BE2C (cell line): ENCODE measurements at regions not wholly inside any gene's neighbourhood (a gene's known extent, or its start where the extent isn't known, plus 50 kb on each side); places are given as distances from the start of the nearest gene placed in this dataset.

Experiments used
- DNase-seq: peaks from one replicate; pipeline ENCODE4 v3.0.0-alpha.2; 2020
- H3K27me3 ChIP-seq: fragments of 250-450 bp; sonication (Bioruptor Pico); 2 replicates; pipeline ENCODE4 v1.5.1; 2020; ENCODE audit warnings: mild to moderate bottlenecking
- H3K36me3 ChIP-seq: fragments of 250-450 bp; sonication (Bioruptor Pico); 2 replicates; pipeline ENCODE4 v1.5.1; 2020; ENCODE audit warnings: mild to moderate bottlenecking
- H3K4me1 ChIP-seq: fragments of 250-450 bp; sonication (Bioruptor Pico); 2 replicates; pipeline ENCODE4 v1.5.1; 2020
- H3K4me3 ChIP-seq: 2 replicates; pipeline ENCODE4 v1.5.1; 2011; ENCODE audit warnings: low read depth, low read length
- H3K9me3 ChIP-seq: fragments of 250-450 bp; sonication (Bioruptor Pico); 2 replicates; pipeline ENCODE4 v1.5.1; 2020
- TF ChIP-seq, protein P1 (sequence below): IDR thresholded peaks from 2 replicates; pipeline ENCODE4 v1.5.1; 2012; ENCODE audit warnings: mild to moderate bottlenecking, low read depth, low read length

DNA sequence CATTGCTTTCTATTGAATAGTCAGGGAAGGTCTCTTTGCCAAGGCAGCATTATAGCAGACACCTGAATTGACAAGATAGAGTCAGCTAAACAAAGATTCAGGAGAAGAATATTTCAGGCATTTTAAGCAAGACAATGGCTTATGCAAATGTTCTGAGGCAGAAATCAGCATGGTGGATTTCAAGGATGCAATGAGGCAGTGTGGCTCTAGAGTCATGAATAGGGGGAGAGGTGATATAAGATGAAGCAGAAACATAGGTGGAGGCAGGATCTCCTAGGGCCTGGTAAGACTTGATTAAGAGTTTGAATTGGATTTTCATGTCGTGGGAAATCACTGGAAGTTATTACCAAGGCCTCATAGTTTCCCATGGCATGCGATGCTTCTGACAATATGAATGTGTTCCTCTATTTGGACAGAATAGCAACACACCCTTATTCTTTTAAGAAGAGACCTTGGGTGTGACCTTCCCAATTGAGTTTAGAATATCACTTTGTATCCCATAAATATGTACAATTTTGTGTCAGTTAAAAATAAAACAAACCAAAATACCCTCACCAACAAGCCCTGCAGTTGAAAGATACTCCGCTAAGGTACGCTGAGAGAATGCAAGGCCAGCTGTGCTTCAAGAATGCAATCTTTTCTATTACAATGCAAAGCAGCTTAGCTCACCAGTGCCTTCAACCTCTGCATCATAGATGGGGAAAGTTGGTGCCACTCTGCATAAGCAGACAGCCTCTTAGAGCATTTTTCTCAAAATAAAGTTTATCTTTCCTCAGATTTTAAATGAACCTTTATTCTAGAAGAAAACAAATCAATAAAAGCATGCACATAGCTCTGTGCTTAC is 139.6 kb upstream of the SALL1 start:
- no peaks in the 10 kb centered on the region for H3K4me1 ChIP-seq
- H3K4me3 ChIP-seq = no peak overlapping the region
- H3K27me3 ChIP-seq = no peaks in the 10 kb centered on the region
- DNase-seq = no peak
- no peaks in the 10 kb centered on the region for H3K36me3 ChIP-seq
- TF ChIP-seq, protein P1, sequence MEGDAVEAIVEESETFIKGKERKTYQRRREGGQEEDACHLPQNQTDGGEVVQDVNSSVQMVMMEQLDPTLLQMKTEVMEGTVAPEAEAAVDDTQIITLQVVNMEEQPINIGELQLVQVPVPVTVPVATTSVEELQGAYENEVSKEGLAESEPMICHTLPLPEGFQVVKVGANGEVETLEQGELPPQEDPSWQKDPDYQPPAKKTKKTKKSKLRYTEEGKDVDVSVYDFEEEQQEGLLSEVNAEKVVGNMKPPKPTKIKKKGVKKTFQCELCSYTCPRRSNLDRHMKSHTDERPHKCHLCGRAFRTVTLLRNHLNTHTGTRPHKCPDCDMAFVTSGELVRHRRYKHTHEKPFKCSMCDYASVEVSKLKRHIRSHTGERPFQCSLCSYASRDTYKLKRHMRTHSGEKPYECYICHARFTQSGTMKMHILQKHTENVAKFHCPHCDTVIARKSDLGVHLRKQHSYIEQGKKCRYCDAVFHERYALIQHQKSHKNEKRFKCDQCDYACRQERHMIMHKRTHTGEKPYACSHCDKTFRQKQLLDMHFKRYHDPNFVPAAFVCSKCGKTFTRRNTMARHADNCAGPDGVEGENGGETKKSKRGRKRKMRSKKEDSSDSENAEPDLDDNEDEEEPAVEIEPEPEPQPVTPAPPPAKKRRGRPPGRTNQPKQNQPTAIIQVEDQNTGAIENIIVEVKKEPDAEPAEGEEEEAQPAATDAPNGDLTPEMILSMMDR = no peak
- H3K9me3 ChIP-seq = no peaks in the 10 kb centered on the region

- H3K36me3 ChIP-seq = no peaks in the 10 kb centered on the region
- no peaks in the 10 kb centered on the region for H3K9me3 ChIP-seq
- H3K4me3 ChIP-seq = no peak overlapping the region
- H3K27me3 ChIP-seq = no peaks in the 10 kb centered on the region
- TF ChIP-seq, protein P1 = no peak
- H3K4me1 ChIP-seq = no peaks in the 10 kb centered on the region
- no peak for DNase-seq
These were observed 138.3 kb upstream of the SALL1 start for GRCh38 chr16:51289336-51289735.

- TF ChIP-seq, protein P1 = no peak
- no peak for DNase-seq
- H3K4me1 ChIP-seq = no peaks in the 10 kb centered on the region
- H3K9me3 ChIP-seq = no peaks in the 10 kb centered on the region
- H3K4me3 ChIP-seq = no peak overlapping the region
- H3K36me3 ChIP-seq = no peaks in the 10 kb centered on the region
- H3K27me3 ChIP-seq = no peaks in the 10 kb centered on the region
These were observed 136.2 kb upstream of the SALL1 start for GRCh38 chr16:51287121-51287755.

GRCh38 chr16:51286272-51286671 is 135.2 kb upstream of the SALL1 start:
- Histone ChIP-seq H3K36me3 (no peaks in the 10 kb centered on the region), H3K4me1 (no peaks in the 10 kb centered on the region), H3K4me3 (no peak overlapping the region), H3K27me3 (no peaks in the 10 kb centered on the region), H3K9me3 (no peaks in the 10 kb centered on the region)
- DNase-seq = no peak
- TF ChIP-seq, protein P1 = no peak

DNA sequence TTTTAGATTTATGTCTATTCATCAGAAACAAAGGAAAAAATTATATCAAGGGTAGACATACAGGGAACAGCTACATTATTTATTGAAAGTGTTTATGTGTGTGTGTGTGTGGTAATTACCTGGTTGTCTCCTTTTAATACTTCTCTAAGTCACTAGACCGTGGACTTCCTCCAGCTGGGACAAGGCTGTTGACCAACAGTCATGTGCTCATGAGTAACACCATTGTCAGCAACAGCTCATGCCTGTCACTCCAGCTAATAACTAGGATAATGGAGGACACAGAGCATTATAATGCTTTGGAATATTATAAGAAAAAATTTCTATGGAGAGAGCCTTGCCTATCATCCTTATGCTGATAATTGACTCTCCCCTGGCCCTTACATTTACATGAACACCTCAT is 125.3 kb upstream of the SALL1 start:
- TF ChIP-seq, protein P1 = no peak
- H3K36me3 ChIP-seq = no peaks in the 10 kb centered on the region
- DNase-seq = no peak

DNA sequence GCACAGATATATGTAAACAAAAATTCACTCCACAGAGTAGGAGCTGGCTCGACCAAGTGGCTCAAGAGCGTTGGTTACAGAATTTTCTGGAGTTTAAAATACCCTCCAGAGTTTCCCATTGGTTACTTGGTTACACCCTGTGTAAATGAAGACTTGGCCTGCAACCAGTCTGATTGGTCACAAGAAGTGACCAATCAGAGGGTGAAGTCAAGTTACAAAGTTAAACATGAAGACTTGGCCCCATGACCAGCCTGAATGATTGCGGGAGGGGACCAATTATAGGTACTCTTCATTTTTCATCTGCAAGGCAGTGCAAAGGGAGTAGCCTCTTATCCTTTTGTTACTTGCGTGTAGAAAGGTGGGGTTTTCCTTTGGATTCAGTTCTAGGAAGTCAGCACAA is 121.3 kb upstream of the SALL1 start:
- Histone ChIP-seq H3K36me3 (no peaks in the 10 kb centered on the region), H3K4me1 (no peaks in the 10 kb centered on the region), H3K9me3 (no peaks in the 10 kb centered on the region), H3K4me3 (no peak overlapping the region), H3K27me3 (no peaks in the 10 kb centered on the region)
- no peak for DNase-seq
- TF ChIP-seq, protein P1 = no peak

More for the DNA sequence above, 125.3 kb upstream of the SALL1 start:
- Histone ChIP-seq H3K4me3 (no peak overlapping the region), H3K27me3 (no peaks in the 10 kb centered on the region), H3K4me1 (no peaks in the 10 kb centered on the region), H3K9me3 (no peaks in the 10 kb centered on the region)
